ENCODE measurements at regions not wholly inside any gene's neighbourhood (a gene's known extent, or its start where the extent isn't known, plus 50 kb on each side); places are given as distances from the start of the nearest gene placed in this dataset.

DNA sequence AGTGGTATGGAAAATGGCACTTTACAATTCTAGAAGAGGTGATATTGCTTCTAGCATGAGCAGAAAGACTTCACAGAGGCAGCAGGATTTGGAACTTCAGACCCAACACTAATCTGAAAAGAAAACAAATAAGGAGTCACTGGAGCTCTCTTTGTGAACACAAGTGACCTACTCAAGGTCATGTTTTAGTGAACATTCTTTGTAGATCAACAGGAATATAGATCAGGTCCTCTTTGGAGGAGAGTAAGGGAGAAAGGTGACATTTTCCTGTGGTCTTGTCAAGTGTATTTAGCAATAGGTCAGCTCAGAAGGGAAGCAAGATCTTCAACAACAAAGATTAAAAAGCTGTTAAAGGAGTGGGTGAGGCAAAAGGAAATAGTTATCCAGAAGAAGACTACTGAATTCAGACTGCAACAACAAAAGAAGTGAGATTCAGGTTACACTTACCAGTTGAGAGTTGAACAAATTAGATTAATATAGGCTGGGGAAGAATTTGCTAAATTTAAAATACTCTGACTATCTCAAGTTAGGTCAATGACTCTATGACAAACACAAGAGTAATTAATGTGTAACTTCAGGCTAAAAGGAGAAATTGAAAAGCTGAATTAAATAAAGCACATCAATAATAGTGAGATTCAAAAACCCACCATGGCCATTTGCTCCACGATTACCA lies 528.2 kb downstream of the RPS29 start:
- FAIRE-seq (no peak), DNase-seq (ENCODE audit: insufficient read length, low spot score) (no peak)
- no peak for TF ChIP-seq CTCF (IDR thresholded peaks at IDR 0.05; ENCODE audit: insufficient read depth, missing control alignments)

- FAIRE-seq = no peak
- TF ChIP-seq CTCF (IDR thresholded peaks at IDR 0.05; ENCODE audit: insufficient read depth, missing control alignments) = no peak
- no peak for DNase-seq (ENCODE audit: insufficient read length, low spot score)
Measured at GRCh38 chr14:49056021-49056420, 530.2 kb downstream of the RPS29 start.

- DNase-seq (ENCODE audit: insufficient read length, low spot score) (no peak), FAIRE-seq (peak; percentile 60)
- no peak for TF ChIP-seq CTCF (IDR thresholded peaks at IDR 0.05; ENCODE audit: insufficient read depth, missing control alignments)
Measured at GRCh38 chr14:49052521-49052920, 533.7 kb downstream of the RPS29 start.

DNA sequence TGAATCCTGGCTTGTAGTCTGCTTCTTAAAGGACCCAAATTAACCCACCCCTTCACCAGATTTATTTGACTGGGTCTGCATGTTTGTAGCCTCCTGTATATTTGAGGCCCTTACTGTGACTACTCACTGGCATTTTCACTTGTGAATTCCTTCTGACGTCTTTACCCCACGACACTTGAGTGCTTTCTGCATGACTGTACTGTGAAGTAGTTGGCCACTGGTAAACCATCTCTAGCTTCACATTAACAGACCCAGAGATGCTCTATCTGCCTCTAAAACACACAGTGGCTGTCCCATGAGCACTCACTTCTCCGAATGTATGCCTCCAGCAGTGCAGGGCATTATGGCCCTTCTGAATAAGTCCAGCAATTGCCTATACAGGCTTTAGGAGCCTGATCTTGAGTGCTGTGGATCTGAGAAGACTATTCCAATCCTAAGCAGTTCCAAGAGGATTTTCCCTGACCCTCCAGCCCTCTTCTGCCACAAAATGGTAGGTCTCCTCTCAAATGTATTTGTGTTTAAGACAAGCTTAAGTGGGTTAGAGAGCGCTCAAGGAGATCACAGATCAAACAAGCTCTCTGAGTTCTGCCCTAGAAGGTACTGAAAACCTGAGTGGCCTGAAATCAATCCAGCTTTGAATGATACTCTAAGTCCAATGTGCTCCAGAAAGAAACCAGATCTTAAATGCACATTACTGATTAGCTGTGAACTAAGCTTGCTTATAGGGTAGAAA lies 534.7 kb downstream of the RPS29 start:
- TF ChIP-seq CTCF (IDR thresholded peaks at IDR 0.05; ENCODE audit: insufficient read depth, missing control alignments) = no peak
- FAIRE-seq (no peak), DNase-seq (ENCODE audit: insufficient read length, low spot score) (no peak)

DNA sequence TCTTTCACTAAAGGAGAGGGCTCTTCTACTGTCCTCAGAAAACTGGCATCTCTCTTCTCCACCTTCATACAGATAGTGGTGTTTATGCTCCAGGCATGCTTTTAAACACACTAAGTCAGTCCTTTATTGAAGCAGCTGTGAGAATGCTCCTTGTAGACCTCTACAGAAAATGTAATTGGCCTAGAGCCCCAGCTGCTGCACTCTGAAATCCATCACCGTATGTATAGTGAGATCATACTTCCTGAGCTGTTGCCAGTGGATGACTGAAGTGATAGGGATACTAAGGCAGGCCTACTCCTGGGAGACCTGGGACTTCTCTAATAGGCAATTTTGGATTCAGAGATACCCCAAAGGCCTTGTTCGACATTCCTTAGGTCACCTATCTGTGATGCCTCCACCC lies 535.4 kb downstream of the RPS29 start:
- FAIRE-seq (no peak), DNase-seq (ENCODE audit: insufficient read length, low spot score) (no peak)
- TF ChIP-seq CTCF (IDR thresholded peaks at IDR 0.05; ENCODE audit: insufficient read depth, missing control alignments) = no peak

DNA sequence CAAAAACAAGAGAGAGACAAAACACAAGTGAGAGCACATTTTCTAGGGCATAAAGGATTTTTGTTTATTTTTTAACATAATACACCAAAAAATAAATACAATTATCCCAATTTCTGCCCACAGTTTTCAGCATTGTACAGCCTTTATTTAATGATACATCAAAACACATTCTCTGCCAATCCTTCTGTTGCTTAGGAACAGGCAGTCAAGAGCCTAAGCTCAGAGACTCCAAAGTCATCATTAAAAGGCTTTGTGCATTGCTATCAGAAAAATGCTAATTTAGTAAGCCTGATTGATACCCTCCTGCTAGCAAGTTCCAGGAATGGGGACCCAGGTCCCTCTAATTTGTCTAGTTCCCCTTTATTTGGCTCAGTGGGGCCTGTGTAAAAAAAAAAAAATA lies 536.5 kb downstream of the RPS29 start:
- no peak for TF ChIP-seq CTCF (IDR thresholded peaks at IDR 0.05; ENCODE audit: insufficient read depth, missing control alignments)
- FAIRE-seq = no peak
- DNase-seq (ENCODE audit: insufficient read length, low spot score) = no peak

GRCh38 chr14:49044981-49045380 lies 541.2 kb downstream of the RPS29 start:
- FAIRE-seq (no peak), DNase-seq (ENCODE audit: insufficient read length, low spot score) (no peak)
- no peak for TF ChIP-seq CTCF (IDR thresholded peaks at IDR 0.05; ENCODE audit: insufficient read depth, missing control alignments)
